ENCODE measurements at regions not wholly inside any gene's neighbourhood (a gene's known extent, or its start where the extent isn't known, plus 50 kb on each side); places are given as distances from the start of the nearest gene placed in this dataset.

GRCh38 chr2:140064243-140064642 is 1284.1 kb upstream of the NXPH2 start:
- Histone ChIP-seq H3K79me2 (ENCODE audit: insufficient read depth, low read length) (no peaks in the 10 kb centered on the region), H2AFZ (ENCODE audit: low read length) (no peak overlapping the region), H2BK5ac (ENCODE audit: insufficient read length, low read length) (no peak overlapping the region), H3T11ph (ENCODE audit: low read length) (no peak overlapping the region), H2BK12ac (ENCODE audit: insufficient read length, low read depth, low read length) (no peak overlapping the region), H4K5ac (ENCODE audit: insufficient read length, low read depth, low read length) (no peak overlapping the region), H3K14ac (ENCODE audit: insufficient read depth, low read length) (no peak overlapping the region), H3K4me2 (ENCODE audit: insufficient read depth, insufficient read length, low read length) (no peak overlapping the region), H2BK15ac (ENCODE audit: low read depth, low read length) (no peak overlapping the region), H3K9me3 (ENCODE audit: control insufficient read depth, low read depth, low read length) (no peaks in the 10 kb centered on the region), H3K23me2 (ENCODE audit: insufficient read length, low read depth, low read length, poor library complexity, severe bottlenecking) (no peaks in the 10 kb centered on the region), H4K91ac (ENCODE audit: insufficient read length, low read depth, low read length) (no peak overlapping the region), H4K8ac (replicated peaks; ENCODE audit: insufficient read length, low read depth, low read length) (no peak overlapping the region), H3K56ac (ENCODE audit: insufficient read length, low read depth, low read length) (no peak overlapping the region), H2BK20ac (ENCODE audit: low read depth, low read length, poor library complexity, severe bottlenecking) (no peak overlapping the region), H2AK5ac (ENCODE audit: insufficient read length, low read length) (no peak overlapping the region), H3K27ac (ENCODE audit: insufficient read length, low read depth, low read length) (no peak overlapping the region), H3K9ac (ENCODE audit: extremely low read depth, insufficient read length, low read length) (no peak overlapping the region), H3K4me1 (ENCODE audit: insufficient read depth, low read length) (no peaks in the 10 kb centered on the region; the same call in 1 of the 2 replicates), H3K4ac (ENCODE audit: low read depth, low read length) (no peak overlapping the region), H3K79me1 (ENCODE audit: insufficient read depth, low read depth, low read length, poor library complexity, severe bottlenecking) (no peaks in the 10 kb centered on the region), H4K20me1 (ENCODE audit: control insufficient read depth, insufficient read depth, insufficient read length) (no peaks in the 10 kb centered on the region), H3K18ac (ENCODE audit: insufficient read length, low read depth, low read length) (no peak overlapping the region), H3K27me3 (ENCODE audit: insufficient read depth, low read length) (no peaks in the 10 kb centered on the region), H2BK120ac (ENCODE audit: low read depth, low read length, poor library complexity, severe bottlenecking) (no peak overlapping the region), H3K23ac (ENCODE audit: insufficient read length, low read depth, low read length) (no peak overlapping the region)
- Mint-ChIP-seq H3K27ac (no peak overlapping the region), H3K4me1 (peaks cover 3 to 6% of the 10 kb centered on the region in 2 experiments; a peak in 2 of 4 replicates), H3K4me3 (no peak overlapping the region), H3K9me3 (no peaks in the 10 kb centered on the region; a peak in 1 of 5 replicates), H3K27me3 (ENCODE audit: low read depth) (no peaks in the 10 kb centered on the region), H3K36me3 (ENCODE audit: insufficient read depth in 1 of 3, low read depth in 3 of 3) (no peaks in the 10 kb centered on the region)
- no peak for DNase-seq
- no CpG with 5 or more reads among the region's 1 CpG for WGBS (ENCODE audit: extremely low coverage, insufficient read length, low lambda C conversion rate)
- no peak for TF ChIP-seq CTCF (conservative IDR thresholded peaks at IDR 0.05)
